Prostate gland (tissue), 2 donors: ENCODE measurements at regions not wholly inside any gene's neighbourhood (a gene's known extent, or its start where the extent isn't known, plus 50 kb on each side); places are given as distances from the start of the nearest gene placed in this dataset.

ENCODE experiments used
- CTCF ChIP-seq, 4 experiments: fragments of 200-600 bp in 2 of 4; fragments of 450-650 bp in 2 of 4; sonication (generic) in 2 of 4; IDR thresholded peaks; 1 replicate in 3 of 4; 2 replicates in 1 of 4; pipeline ENCODE4 v1.5.1; 2016 to 2019; ENCODE audit warnings: antibody characterized with exemption in 4 of 4, mild to moderate bottlenecking in 2 of 4, moderate library complexity in 2 of 4
- POLR2AphosphoS5 ChIP-seq: sonication (generic); formaldehyde crosslinking; IDR thresholded peaks from one replicate; pipeline ENCODE4 v1.6.1; 2017; ENCODE audit warnings: antibody characterized with exemption

GRCh38 chr14:26941521-26941920, 343.7 kb upstream of the NOVA1 start:
- no peak for TF ChIP-seq CTCF (IDR thresholded peaks at IDR 0.05)
- TF ChIP-seq POLR2AphosphoS5: no peak
